ENCODE measurements at regions not wholly inside any gene's neighbourhood (a gene's known extent, or its start where the extent isn't known, plus 50 kb on each side); places are given as distances from the start of the nearest gene placed in this dataset.

DNA sequence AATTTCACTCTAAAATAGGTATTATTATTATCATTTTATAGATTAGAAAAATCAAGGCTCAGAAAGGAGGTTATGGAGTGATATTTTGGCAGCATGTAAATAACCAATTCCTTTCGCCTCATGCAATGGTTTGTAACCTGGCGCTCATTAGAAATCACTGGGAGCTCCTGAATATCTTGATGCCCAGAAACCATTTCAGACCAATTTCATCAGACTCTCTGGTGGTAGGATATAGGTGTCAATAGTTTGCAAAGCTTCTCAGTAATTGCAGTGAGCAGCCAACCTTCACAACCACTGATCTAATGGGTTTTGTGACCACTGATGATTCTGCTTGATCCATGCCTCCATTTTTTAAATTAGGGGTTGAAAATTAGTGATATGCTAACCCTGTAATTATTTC is 57.8 kb upstream of the ZC3H12C start:
- WGBS, 2 donors, result 49 to 68% methylated on average over 2 of the region's 2 CpGs
- no peak for TF ChIP-seq EP300 (IDR thresholded peaks at IDR 0.05)
- TF ChIP-seq, protein P1, sequence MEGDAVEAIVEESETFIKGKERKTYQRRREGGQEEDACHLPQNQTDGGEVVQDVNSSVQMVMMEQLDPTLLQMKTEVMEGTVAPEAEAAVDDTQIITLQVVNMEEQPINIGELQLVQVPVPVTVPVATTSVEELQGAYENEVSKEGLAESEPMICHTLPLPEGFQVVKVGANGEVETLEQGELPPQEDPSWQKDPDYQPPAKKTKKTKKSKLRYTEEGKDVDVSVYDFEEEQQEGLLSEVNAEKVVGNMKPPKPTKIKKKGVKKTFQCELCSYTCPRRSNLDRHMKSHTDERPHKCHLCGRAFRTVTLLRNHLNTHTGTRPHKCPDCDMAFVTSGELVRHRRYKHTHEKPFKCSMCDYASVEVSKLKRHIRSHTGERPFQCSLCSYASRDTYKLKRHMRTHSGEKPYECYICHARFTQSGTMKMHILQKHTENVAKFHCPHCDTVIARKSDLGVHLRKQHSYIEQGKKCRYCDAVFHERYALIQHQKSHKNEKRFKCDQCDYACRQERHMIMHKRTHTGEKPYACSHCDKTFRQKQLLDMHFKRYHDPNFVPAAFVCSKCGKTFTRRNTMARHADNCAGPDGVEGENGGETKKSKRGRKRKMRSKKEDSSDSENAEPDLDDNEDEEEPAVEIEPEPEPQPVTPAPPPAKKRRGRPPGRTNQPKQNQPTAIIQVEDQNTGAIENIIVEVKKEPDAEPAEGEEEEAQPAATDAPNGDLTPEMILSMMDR (IDR thresholded peaks at IDR 0.05), result no peak
- no peak for DNase-seq (ENCODE audit: low spot score in 2 of 2)

DNA sequence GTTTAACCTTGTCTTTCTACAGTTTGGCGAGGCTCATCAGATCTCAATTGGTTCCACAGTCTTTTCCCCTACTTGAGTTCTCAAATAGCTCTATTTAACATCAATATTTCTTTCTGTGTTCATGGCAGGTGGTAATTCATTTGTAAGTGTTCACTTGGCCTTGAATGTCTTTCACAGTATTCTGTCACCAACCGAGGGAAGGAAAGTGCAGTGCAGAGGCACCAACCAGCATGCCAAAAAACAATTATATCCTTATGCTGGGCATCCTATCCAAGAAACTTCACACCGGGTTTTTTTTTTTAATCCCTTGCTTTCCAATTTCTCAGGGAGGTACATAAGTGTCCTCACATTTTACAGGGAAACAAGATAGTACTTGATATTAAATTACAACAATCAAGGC is 55.0 kb upstream of the ZC3H12C start:
- H3K4me1 ChIP-seq, result peaks cover 0 to 5% (median 0%) of the 10 kb centered on the region in 4 donors
- no peak overlapping the region for H3K4me3 ChIP-seq
- H3K27me3 ChIP-seq, result no peaks in the 10 kb centered on the region
- TF ChIP-seq EP300 (IDR thresholded peaks at IDR 0.05), result no peak
- TF ChIP-seq, protein P1 (IDR thresholded peaks at IDR 0.05), result no peak
- WGBS, 2 donors, result 70 to 77% methylated on average over 3 of the region's 3 CpGs
- H3K9me3 ChIP-seq, result no peaks in the 10 kb centered on the region
- H3K36me3 ChIP-seq, result no peaks in the 10 kb centered on the region
- no peak for DNase-seq (ENCODE audit: low spot score in 2 of 2)
- H3K27ac ChIP-seq, result no peak overlapping the region

More for the DNA sequence above, 57.8 kb upstream of the ZC3H12C start:
- no peaks in the 10 kb centered on the region for H3K9me3 ChIP-seq
- no peak overlapping the region for H3K4me3 ChIP-seq
- no peaks in the 10 kb centered on the region for H3K27me3 ChIP-seq
- H3K36me3 ChIP-seq, result no peaks in the 10 kb centered on the region
- H3K27ac ChIP-seq, result no peak overlapping the region
- peaks cover 0 to 5% (median 3%) of the 10 kb centered on the region in 4 donors for H3K4me1 ChIP-seq
